ENCODE measurements at regions not wholly inside any gene's neighbourhood (a gene's known extent, or its start where the extent isn't known, plus 50 kb on each side); places are given as distances from the start of the nearest gene placed in this dataset.

- no peak for DNase-seq (ENCODE audit: low read depth)
Measured at GRCh38 chr7:15998617-15999016, 312.1 kb upstream of the MEOX2 start.

- DNase-seq (ENCODE audit: low read depth): no peak
Measured at GRCh38 chr7:15995027-15995426, 308.5 kb upstream of the MEOX2 start.

DNA sequence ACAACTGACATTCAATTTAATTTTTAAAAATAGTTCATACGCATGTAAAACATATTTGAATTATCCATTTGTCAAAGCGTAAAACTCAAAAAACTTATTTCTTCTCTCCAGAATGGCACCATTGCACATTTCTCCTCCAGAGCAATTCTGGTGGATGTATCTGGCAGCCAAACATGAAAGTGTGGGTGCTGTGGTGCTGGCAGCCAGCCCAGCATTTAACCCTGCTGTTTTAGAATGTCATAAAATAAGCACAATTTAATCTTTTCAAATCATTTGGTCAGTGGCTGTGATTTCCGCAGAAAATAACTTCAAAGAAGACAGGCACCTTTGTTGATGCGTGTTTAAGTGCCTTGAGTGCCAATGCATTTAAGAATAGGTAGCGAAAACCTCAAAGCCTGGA lies 302.7 kb upstream of the MEOX2 start:
- no peak for DNase-seq (ENCODE audit: low read depth)

DNA sequence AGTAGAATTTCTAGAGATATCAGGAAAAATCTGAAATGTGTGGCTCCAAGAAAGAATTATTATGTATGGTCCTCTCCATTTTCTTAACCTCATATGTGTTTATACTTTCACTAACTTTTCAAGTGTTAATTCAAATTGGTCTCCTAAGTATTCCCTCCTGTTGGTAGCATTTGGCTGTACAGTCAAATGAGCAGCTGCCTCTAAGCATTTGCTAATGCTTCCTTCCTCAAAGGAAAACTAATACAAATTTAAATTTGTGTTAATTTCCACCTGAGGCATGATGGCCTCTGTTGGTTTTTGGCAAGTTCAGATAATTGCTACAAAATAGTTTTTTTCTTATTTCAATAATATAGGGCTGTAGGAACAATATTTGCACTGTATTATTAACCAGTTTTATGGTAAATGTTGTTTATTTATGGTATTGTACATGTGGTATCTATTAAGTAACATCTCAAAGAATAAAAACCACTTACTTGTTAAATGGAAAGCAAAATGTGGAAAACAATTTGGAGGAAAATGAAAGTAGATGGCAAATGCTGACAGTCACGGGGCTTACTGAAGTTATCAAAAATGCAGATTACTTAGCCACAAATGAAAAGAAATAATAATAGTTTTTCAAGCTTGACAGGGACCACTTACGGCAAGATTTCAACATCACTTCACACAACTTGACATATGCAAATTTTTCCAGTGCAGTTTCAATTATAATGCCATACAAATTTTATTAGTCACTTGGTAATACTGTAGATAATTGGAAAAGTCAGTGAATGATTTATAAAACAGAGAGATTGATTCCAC lies 299.3 kb upstream of the MEOX2 start:
- DNase-seq (ENCODE audit: low read depth): no peak

DNA sequence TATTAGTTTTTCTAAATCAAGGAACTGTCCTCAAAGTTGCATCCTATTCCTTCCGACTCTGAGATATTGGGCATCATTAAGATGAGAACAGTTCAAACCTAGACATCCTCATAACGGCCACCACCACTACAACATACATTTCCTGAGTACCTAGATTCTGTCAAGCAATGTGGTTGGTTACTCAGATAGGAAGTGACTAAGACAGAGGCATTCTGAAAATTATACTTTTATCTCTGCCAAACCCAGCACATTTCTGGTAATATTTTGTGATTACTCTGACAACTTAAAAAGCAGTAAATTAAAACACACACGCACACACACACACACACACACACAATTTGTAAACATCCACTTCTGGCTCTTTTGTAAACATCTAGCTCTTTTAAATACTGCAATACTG lies 291.2 kb upstream of the MEOX2 start:
- no peak for DNase-seq (ENCODE audit: low read depth)

GRCh38 chr7:15972862-15973275 lies 286.4 kb upstream of the MEOX2 start:
- DNase-seq (ENCODE audit: low read depth): no peak

GRCh38 chr7:15967551-15967950 lies 281.1 kb upstream of the MEOX2 start:
- no peak for DNase-seq (ENCODE audit: low read depth)

- DNase-seq (ENCODE audit: low read depth): no peak
Measured at GRCh38 chr7:15967121-15967520, 280.6 kb upstream of the MEOX2 start.

- no peak for DNase-seq (ENCODE audit: low read depth)
Measured at GRCh38 chr7:15963206-15963605, 276.7 kb upstream of the MEOX2 start.

DNA sequence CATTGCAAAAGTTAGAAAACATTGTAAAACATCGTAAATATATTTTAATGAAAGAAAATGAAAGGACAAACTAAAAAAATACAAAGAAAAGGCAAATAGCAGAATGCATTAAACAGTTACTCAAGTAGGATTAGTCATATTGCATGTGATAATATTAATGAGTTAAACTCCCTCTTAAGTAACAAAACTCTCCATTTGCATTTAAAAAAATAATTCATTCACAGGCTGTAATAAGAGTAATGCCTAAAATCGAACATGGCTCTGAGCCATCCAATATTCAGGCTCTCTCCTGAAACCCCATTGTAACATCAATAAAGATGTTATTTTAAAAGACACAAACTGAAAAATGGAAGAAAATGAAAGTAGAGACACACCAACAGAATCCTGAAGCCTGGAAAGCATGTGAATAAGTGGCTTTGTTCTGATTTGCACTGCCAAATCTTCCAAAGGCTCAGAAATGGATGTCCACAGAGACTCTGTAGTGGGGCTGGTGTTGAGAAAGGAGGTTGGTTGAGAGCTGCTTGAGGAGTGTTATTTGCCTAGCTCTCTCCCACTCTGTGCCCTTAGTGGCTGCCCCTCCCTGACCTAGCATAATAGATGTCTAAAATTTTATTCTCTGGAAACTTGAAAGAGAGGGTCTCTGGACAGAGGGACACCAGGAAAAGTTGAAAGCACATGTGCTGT lies 268.3 kb upstream of the MEOX2 start:
- DNase-seq (ENCODE audit: low read depth): no peak

GRCh38 chr7:15950299-15950698 lies 263.8 kb upstream of the MEOX2 start:
- DNase-seq (ENCODE audit: low read depth): no peak

- no peak for DNase-seq (ENCODE audit: low read depth)
Measured at GRCh38 chr7:15947754-15948153, 261.3 kb upstream of the MEOX2 start.

- no peak for DNase-seq (ENCODE audit: low read depth)
Measured at GRCh38 chr7:15938115-15938514, 251.6 kb upstream of the MEOX2 start.

GRCh38 chr7:15937571-15937970 lies 251.1 kb upstream of the MEOX2 start:
- DNase-seq (ENCODE audit: low read depth): no peak

- DNase-seq (ENCODE audit: low read depth): no peak
Measured at GRCh38 chr7:15936991-15937390, 250.5 kb upstream of the MEOX2 start.

DNA sequence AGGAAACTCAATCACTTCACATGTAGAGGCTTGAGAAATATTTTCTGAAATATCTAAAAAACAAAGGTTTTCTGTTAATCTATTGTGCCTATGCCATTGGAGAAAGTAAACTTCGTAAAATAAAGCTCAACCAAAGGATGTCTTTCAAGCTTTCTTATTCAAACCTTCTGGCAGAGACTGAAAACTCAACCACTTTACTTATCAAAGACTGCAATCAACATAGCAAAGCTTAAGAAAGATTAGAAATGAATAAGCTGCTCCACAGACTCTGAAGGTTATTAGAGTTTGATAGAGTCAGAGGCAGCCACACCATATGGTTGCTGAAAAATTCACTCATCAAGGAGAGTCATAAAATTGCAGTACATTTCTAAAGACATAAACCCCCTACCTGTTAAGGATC lies 245.8 kb upstream of the MEOX2 start:
- DNase-seq (ENCODE audit: low read depth): no peak

GRCh38 chr7:15929411-15929810 lies 242.9 kb upstream of the MEOX2 start:
- no peak for DNase-seq (ENCODE audit: low read depth)

GRCh38 chr7:15925608-15926007 lies 239.1 kb upstream of the MEOX2 start:
- no peak for DNase-seq (ENCODE audit: low read depth)

DNA sequence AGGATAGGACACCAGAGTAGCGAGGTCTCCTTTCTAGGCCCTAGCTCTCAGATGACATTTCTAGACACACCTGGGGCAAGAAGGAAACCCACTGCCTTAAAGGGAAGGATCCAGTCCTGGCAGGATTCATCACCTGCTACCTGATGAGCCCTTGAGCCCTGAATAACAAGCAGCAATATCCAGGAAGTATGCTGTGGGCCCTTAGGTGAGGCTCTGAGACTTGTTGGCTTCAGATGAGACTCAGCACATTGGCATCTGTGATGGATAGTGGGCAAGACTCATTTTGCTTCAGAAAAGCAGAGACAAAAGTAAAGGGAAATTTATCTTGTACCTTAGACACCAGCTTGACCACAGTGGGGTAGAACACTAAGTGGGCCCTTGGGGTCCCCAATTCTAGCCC lies 238.4 kb upstream of the MEOX2 start:
- DNase-seq (ENCODE audit: low read depth): no peak

GRCh38 chr7:15922002-15922401 lies 235.5 kb upstream of the MEOX2 start:
- DNase-seq (ENCODE audit: low read depth): no peak

DNA sequence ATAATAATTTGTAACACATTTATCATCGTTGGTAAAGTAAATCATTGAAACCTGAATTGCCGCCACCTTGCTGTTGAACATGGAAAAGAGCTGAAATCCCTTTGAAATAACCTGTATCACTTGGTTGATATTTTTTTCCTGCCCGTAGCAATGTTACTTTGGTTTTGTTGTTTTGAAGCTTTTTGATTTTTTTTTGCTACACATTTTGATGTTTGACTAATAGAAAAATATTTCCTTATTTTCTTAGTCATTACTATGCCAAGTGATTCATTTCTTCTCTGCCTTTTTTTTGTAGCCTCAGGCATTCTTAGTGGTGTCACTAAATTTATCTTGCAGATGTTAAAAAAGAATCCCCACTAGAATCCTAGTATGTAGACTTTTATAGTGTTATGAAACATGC lies 235.1 kb upstream of the MEOX2 start:
- DNase-seq (ENCODE audit: low read depth): no peak

DNA sequence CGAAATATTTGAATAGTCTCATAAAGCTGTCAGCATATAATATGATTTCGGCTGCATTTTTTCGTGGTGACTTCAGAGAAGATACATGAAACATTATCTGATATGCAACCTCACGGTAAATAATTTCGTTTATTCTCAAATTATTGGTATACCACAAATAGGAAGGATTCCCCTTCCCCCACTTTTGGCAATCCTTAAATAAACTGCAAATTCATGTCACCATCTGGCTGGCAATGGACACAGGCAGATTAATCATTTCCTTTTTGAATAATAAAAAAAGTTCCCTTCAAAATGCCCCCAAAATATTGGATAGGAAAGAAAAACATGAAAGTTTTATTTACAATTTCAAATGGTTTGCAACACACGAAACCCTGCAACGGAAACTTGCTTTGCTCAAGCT lies 234.5 kb upstream of the MEOX2 start:
- DNase-seq (ENCODE audit: low read depth): no peak

DNA sequence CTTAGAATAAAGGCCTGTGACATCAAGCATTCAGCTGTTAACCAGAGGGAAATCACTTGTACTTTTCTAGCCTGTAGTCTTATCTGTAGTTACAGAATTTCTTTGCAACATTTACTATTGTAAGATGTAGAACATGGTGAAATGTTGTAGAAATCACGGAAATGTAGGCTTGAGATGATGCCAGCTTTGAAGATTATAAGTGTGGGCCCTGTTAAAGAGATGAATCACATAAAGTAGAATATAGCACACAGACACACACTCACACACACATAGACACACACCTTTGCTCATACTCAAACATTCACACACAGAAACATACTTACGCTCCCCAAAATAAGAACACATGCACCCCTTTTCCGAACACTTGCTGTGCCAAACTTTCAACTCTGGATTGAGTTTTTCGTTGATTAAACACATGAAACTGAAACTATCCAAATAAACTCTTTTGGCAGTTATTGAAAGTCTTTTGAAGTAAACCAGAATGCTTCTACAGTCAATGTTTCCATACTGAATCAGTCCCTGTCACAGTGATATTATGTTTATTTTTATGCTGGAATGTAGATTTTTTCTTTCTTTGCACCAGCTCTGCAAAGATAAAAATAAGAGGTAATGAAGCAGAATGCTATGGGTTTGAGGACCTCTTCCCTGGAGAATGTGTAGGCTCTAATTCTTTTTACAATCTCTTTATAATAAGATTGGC lies 230.3 kb upstream of the MEOX2 start:
- DNase-seq (ENCODE audit: low read depth): no peak
